ENCODE measurements at regions not wholly inside any gene's neighbourhood (a gene's known extent, or its start where the extent isn't known, plus 50 kb on each side); places are given as distances from the start of the nearest gene placed in this dataset.

GRCh38 chr14:42323426-42323825, 716.8 kb downstream of the LRFN5 start:
- TF ChIP-seq CTCF (IDR thresholded peaks at IDR 0.05) (no peak), EZH2 (IDR thresholded peaks at IDR 0.05; ENCODE audit: borderline replicate concordance, insufficient read depth, low read depth, low read length, poor library complexity, severe bottlenecking) (no peak)

Data from B cell (primary cell).